Panc1 (cell line): ENCODE measurements at regions not wholly inside any gene's neighbourhood (a gene's known extent, or its start where the extent isn't known, plus 50 kb on each side); places are given as distances from the start of the nearest gene placed in this dataset.
A peak's percentile ranks its signal among the peaks of the same experiment; 100 is the strongest.

Source experiments
- ATAC-seq: fragments of 200-7000 bp; cut with Tn5 transposase; 2 replicates; pipeline ENCODE4 v1.9.1; 2020; ENCODE audit warnings: mild to moderate bottlenecking, moderate library complexity
- BruUV-seq: library from RNA; stranded (reverse); fragments of 400-500 nt; replicated peaks from 2 replicates; lab custom pipeline; 2021; lab: Mats Ljungman, UMichigan
- CTCF ChIA-PET: fragments of 300-600 bp; sonication (Branson Sonifier 250); formaldehyde crosslinking; loops from one replicate; lab custom pipeline; 2022; ENCODE audit warnings: antibody characterized with exemption; lab: Charles Lee
- POLR2A ChIA-PET: fragments of 300-600 bp; sonication (Branson Sonifier 250); formaldehyde crosslinking; loops from one replicate; lab custom pipeline; 2022; ENCODE audit warnings: antibody characterized with exemption; lab: Charles Lee
- DNase-seq: peaks from one replicate; pipeline ENCODE4 v3.0.0-alpha.2; 2010; ENCODE audit warnings: low read depth, low spot score
- H3K27ac ChIP-seq: 2 replicates; pipeline ENCODE4 v1.5.1; 2011; ENCODE audit warnings: mild to moderate bottlenecking, low read length, inconsistent platforms
- H3K27me3 ChIP-seq: fragments of 200-500 bp; sonication (Bioruptor generic); 2 replicates; pipeline ENCODE4 v1.6.0; 2014; ENCODE audit warnings: low read length, inconsistent platforms; ENCODE audit not compliant: control insufficient read depth, insufficient read depth
- H3K36me3 ChIP-seq: fragments of 200-500 bp; sonication (Bioruptor generic); 2 replicates; pipeline ENCODE4 v1.5.1; 2014; ENCODE audit warnings: inconsistent platforms, mild to moderate bottlenecking, low read length, moderate library complexity; ENCODE audit not compliant: control insufficient read depth, insufficient read depth
- H3K4me1 ChIP-seq: 2 replicates; pipeline ENCODE4 v1.5.1; 2011; ENCODE audit warnings: inconsistent platforms, mild to moderate bottlenecking, low read length, moderate library complexity; ENCODE audit not compliant: control insufficient read depth, insufficient read depth
- H3K4me3 ChIP-seq, 2 experiments: 2 replicates each; pipeline ENCODE4 v1.5.1; 2011 to 2012; ENCODE audit warnings: low read depth in 2 of 2, low read length in 2 of 2, mild to moderate bottlenecking in 2 of 2, inconsistent platforms in 1 of 2, moderate library complexity in 1 of 2
- H3K9me3 ChIP-seq: fragments of 200-500 bp; sonication (Bioruptor generic); 2 replicates; pipeline ENCODE4 v1.5.1; 2014; ENCODE audit warnings: low read depth, mild to moderate bottlenecking, inconsistent platforms, low read length, moderate library complexity; ENCODE audit not compliant: control insufficient read depth, insufficient read depth
- POLR2AphosphoS5 ChIP-seq: IDR thresholded peaks from 2 replicates; pipeline ENCODE4 v1.6.1; 2012; ENCODE audit warnings: mild to moderate bottlenecking, low read depth, low read length, moderate library complexity
- SIN3A ChIP-seq: IDR thresholded peaks from 2 replicates; pipeline ENCODE4 v1.6.1; 2012; ENCODE audit warnings: low read depth, mild to moderate bottlenecking, low read length, moderate library complexity, borderline replicate concordance; ENCODE audit not compliant: insufficient read depth
- TCF7L2 ChIP-seq: IDR thresholded peaks from 2 replicates; pipeline ENCODE4 v1.6.1; 2011; ENCODE audit warnings: mild to moderate bottlenecking, low read depth, low read length, inconsistent platforms
- in situ Hi-C: cut with HindIII; loops from 2 replicates; pipeline ENCODE4 v1.10.0; 2016; ENCODE audit warnings: low sequenced_read_pairs, low pct_unique_long_range_greater_than_20kb
- intact Hi-C: fragments of 100-400 bp; cut with micrococcal nuclease; formaldehyde crosslinking; loops from one replicate; pipeline ENCODE4 v1.10.0; 2022; ENCODE audit not compliant: unreplicated experiment
- TF ChIP-seq, protein P1 (sequence below): fragments of 450-650 bp; IDR thresholded peaks from 2 replicates; pipeline ENCODE4 v1.5.1; 2017; ENCODE audit warnings: mild to moderate bottlenecking
- TF ChIP-seq, protein P2 (sequence below), 2 experiments: IDR thresholded peaks; 2 replicates each; pipeline ENCODE4 v1.6.1; 2011 to 2012; ENCODE audit warnings: low read depth in 2 of 2, control low read depth in 1 of 2, low read length in 1 of 2, mild to moderate bottlenecking in 1 of 2, moderate library complexity in 1 of 2; ENCODE audit not compliant: insufficient read depth in 1 of 2

DNA sequence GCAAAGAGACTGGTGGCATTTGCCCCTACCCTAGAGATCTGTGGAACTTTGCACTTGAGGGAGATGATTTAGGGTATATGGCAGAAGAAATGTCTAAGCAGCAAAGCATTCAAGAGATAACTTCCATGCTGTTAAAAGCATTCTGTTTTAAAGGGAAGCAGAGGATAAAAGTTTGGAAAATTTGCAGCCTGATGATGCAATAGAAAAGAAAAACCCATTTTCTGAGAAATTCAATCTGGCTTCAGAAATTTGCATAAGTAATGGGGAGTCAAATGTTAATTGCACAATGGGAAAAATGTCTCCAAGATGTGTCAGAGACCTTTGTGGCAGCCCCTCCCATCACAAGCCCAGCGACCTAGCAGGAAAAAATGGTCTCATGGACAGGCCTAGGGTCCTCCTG, 361.7 kb downstream of the ANKRD7 start:
- intact Hi-C loops = no loop called here
- Histone ChIP-seq H3K4me3 (no peak overlapping the region), H3K9me3 (peaks cover 4% of the 10 kb centered on the region; the same call in 1 of the 2 replicates), H3K27me3 (no peaks in the 10 kb centered on the region), H3K27ac (no peak overlapping the region), H3K36me3 (no peaks in the 10 kb centered on the region), H3K4me1 (no peaks in the 10 kb centered on the region)
- no peak for ATAC-seq
- CTCF ChIA-PET = no interaction called here
- TF ChIP-seq, protein P1, sequence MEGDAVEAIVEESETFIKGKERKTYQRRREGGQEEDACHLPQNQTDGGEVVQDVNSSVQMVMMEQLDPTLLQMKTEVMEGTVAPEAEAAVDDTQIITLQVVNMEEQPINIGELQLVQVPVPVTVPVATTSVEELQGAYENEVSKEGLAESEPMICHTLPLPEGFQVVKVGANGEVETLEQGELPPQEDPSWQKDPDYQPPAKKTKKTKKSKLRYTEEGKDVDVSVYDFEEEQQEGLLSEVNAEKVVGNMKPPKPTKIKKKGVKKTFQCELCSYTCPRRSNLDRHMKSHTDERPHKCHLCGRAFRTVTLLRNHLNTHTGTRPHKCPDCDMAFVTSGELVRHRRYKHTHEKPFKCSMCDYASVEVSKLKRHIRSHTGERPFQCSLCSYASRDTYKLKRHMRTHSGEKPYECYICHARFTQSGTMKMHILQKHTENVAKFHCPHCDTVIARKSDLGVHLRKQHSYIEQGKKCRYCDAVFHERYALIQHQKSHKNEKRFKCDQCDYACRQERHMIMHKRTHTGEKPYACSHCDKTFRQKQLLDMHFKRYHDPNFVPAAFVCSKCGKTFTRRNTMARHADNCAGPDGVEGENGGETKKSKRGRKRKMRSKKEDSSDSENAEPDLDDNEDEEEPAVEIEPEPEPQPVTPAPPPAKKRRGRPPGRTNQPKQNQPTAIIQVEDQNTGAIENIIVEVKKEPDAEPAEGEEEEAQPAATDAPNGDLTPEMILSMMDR = no peak
- TF ChIP-seq, protein P2, sequence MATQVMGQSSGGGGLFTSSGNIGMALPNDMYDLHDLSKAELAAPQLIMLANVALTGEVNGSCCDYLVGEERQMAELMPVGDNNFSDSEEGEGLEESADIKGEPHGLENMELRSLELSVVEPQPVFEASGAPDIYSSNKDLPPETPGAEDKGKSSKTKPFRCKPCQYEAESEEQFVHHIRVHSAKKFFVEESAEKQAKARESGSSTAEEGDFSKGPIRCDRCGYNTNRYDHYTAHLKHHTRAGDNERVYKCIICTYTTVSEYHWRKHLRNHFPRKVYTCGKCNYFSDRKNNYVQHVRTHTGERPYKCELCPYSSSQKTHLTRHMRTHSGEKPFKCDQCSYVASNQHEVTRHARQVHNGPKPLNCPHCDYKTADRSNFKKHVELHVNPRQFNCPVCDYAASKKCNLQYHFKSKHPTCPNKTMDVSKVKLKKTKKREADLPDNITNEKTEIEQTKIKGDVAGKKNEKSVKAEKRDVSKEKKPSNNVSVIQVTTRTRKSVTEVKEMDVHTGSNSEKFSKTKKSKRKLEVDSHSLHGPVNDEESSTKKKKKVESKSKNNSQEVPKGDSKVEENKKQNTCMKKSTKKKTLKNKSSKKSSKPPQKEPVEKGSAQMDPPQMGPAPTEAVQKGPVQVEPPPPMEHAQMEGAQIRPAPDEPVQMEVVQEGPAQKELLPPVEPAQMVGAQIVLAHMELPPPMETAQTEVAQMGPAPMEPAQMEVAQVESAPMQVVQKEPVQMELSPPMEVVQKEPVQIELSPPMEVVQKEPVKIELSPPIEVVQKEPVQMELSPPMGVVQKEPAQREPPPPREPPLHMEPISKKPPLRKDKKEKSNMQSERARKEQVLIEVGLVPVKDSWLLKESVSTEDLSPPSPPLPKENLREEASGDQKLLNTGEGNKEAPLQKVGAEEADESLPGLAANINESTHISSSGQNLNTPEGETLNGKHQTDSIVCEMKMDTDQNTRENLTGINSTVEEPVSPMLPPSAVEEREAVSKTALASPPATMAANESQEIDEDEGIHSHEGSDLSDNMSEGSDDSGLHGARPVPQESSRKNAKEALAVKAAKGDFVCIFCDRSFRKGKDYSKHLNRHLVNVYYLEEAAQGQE (IDR thresholded peaks at IDR 0.05; ENCODE audit: insufficient read depth in 1 of 2, low read depth in 2 of 2, low read length in 1 of 2) = no peak
- TF ChIP-seq SIN3A (no peak), POLR2AphosphoS5 (no peak), TCF7L2 (no peak)
- in situ Hi-C loops = no loop called here
- POLR2A ChIA-PET = no interaction called here
- BruUV-seq = no TSS peak
- no peak for DNase-seq

DNA sequence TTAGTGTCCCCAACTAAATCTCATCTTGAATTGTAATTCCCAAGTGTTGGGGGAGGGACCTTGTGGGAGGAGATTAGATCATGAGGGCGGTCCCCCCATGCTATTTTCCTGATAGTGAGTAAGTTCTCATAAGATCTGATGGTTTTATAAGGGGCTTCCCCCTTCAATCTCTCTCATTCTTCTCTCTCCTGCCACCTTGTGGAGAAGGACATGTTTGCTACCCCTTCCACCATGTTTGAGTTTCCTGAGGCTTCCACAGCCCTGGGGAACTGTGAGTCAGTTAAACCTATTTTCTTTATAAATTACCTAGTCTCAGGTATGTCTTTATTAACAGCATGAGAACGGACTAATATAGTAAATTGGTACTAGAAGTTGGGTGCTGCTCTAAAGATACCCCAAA, 365.6 kb downstream of the ANKRD7 start:
- Histone ChIP-seq H3K4me3 (no peak overlapping the region), H3K27me3 (no peaks in the 10 kb centered on the region), H3K36me3 (no peaks in the 10 kb centered on the region), H3K27ac (no peak overlapping the region), H3K4me1 (no peaks in the 10 kb centered on the region), H3K9me3 (no peaks in the 10 kb centered on the region)
- intact Hi-C loops = no loop called here
- TF ChIP-seq SIN3A (no peak), TCF7L2 (no peak), POLR2AphosphoS5 (no peak)
- TF ChIP-seq, protein P2 (IDR thresholded peaks at IDR 0.05; ENCODE audit: insufficient read depth in 1 of 2, low read depth in 2 of 2, low read length in 1 of 2) = no peak
- TF ChIP-seq, protein P1 = peak; percentile 36
- BruUV-seq = no TSS peak
- ATAC-seq = no peak
- in situ Hi-C loops = no loop called here
- no peak for DNase-seq
- CTCF ChIA-PET = no interaction called here
- POLR2A ChIA-PET = no interaction called here
